GM12873 (cell line): ENCODE measurements at regions not wholly inside any gene's neighbourhood (a gene's known extent, or its start where the extent isn't known, plus 50 kb on each side); places are given as distances from the start of the nearest gene placed in this dataset.

Experiments
- TF ChIP-seq, protein P1 (sequence below): IDR thresholded peaks from 2 replicates; pipeline ENCODE4 v1.5.1; 2012; ENCODE audit warnings: low read depth, mild to moderate bottlenecking, moderate library complexity, low read length, control low read depth; ENCODE audit not compliant: insufficient read depth; ENCODE audit errors: missing control alignments

DNA sequence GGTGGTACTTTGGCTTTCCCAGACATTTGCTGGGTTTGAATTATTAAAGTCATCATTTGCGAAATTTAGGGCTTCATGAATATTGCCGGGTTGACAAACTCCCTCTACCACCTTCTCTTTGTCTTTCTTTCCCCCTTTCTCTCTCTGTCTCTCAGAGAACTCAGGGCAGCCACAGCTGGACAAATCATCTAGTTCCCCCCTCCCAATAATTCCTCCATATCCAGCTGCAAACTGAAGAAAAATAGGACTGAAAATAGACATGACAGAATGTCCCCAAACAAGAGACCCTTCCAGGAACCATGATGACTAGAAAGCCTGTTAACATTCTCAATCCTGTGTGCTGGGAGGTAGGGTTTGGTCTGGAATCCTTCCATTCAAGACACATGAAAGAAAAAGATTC lies 67.1 kb upstream of the TBX5 start:
- TF ChIP-seq, protein P1, sequence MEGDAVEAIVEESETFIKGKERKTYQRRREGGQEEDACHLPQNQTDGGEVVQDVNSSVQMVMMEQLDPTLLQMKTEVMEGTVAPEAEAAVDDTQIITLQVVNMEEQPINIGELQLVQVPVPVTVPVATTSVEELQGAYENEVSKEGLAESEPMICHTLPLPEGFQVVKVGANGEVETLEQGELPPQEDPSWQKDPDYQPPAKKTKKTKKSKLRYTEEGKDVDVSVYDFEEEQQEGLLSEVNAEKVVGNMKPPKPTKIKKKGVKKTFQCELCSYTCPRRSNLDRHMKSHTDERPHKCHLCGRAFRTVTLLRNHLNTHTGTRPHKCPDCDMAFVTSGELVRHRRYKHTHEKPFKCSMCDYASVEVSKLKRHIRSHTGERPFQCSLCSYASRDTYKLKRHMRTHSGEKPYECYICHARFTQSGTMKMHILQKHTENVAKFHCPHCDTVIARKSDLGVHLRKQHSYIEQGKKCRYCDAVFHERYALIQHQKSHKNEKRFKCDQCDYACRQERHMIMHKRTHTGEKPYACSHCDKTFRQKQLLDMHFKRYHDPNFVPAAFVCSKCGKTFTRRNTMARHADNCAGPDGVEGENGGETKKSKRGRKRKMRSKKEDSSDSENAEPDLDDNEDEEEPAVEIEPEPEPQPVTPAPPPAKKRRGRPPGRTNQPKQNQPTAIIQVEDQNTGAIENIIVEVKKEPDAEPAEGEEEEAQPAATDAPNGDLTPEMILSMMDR: no peak

DNA sequence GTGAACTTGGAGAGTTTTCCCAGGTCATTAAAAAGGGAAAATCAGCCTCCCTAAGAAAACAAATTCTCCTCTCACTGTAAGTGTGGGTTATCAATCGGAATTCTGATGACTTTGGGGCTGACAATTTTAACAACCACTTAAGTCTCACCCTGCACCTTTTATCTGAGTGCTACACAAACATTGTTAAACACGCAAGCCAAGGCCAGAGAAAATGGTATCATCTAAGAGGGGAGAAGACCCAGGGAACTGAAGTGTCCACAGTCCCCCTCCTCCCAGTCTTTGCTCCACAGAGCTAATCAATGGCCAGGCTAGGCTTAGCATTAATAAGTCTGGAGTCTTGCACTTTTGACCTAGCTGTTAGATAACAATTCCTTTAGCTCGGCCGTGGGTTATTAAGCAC lies 51.7 kb upstream of the TBX5 start:
- TF ChIP-seq, protein P1: no peak
